Rectal smooth muscle tissue (tissue), 1 donor: ENCODE measurements at regions not wholly inside any gene's neighbourhood (a gene's known extent, or its start where the extent isn't known, plus 50 kb on each side); places are given as distances from the start of the nearest gene placed in this dataset.

Experiments
- H3K27ac ChIP-seq: one replicate; pipeline ENCODE4 v1.7.0; 2013; ENCODE audit warnings: low read depth, low read length, inconsistent platforms
- H3K27me3 ChIP-seq: one replicate; pipeline ENCODE4 v1.7.0; 2013; ENCODE audit warnings: low read length; ENCODE audit not compliant: control insufficient read depth, insufficient read depth
- H3K36me3 ChIP-seq: one replicate; pipeline ENCODE4 v1.7.0; 2013; ENCODE audit warnings: low read length; ENCODE audit not compliant: control insufficient read depth, insufficient read depth
- H3K4me1 ChIP-seq: one replicate; pipeline ENCODE4 v1.7.0; 2013; ENCODE audit warnings: low read length; ENCODE audit not compliant: control insufficient read depth, insufficient read depth
- H3K4me3 ChIP-seq: one replicate; pipeline ENCODE4 v1.7.0; 2013; ENCODE audit warnings: low read length
- H3K9ac ChIP-seq: one replicate; pipeline ENCODE4 v1.7.0; 2013; ENCODE audit warnings: low read length

- Histone ChIP-seq H3K9ac (no peak overlapping the region), H3K4me1 (peaks cover 43% of the 10 kb centered on the region), H3K36me3 (no peaks in the 10 kb centered on the region), H3K4me3 (no peak overlapping the region), H3K27ac (peak overlapping the region; percentile 21), H3K27me3 (no peaks in the 10 kb centered on the region)
Measured at GRCh38 chr15:39495871-39496840, 84.7 kb upstream of the THBS1 start.

- peak overlapping the region; percentile 80 for H3K27ac ChIP-seq
- H3K4me1 ChIP-seq, result peaks cover 35% of the 10 kb centered on the region
- no peak overlapping the region for H3K9ac ChIP-seq
- H3K27me3 ChIP-seq, result no peaks in the 10 kb centered on the region
- H3K4me3 ChIP-seq, result no peak overlapping the region
- no peaks in the 10 kb centered on the region for H3K36me3 ChIP-seq
Measured at GRCh38 chr15:39497016-39497758, 83.7 kb upstream of the THBS1 start.

- Histone ChIP-seq H3K27ac (peak overlapping the region; percentile 80), H3K36me3 (no peaks in the 10 kb centered on the region), H3K9ac (no peak overlapping the region), H3K4me3 (no peak overlapping the region), H3K27me3 (no peaks in the 10 kb centered on the region), H3K4me1 (peaks cover 29% of the 10 kb centered on the region)
Measured at GRCh38 chr15:39497759-39498565, 82.9 kb upstream of the THBS1 start.

GRCh38 chr15:39498629-39499028, 82.2 kb upstream of the THBS1 start:
- Histone ChIP-seq H3K36me3 (no peaks in the 10 kb centered on the region), H3K9ac (no peak overlapping the region), H3K4me3 (no peak overlapping the region), H3K27me3 (no peaks in the 10 kb centered on the region), H3K27ac (peak overlapping the region; percentile 80), H3K4me1 (peaks cover 29% of the 10 kb centered on the region)

GRCh38 chr15:39499042-39499441, 81.8 kb upstream of the THBS1 start:
- Histone ChIP-seq H3K4me1 (peaks cover 29% of the 10 kb centered on the region), H3K9ac (no peak overlapping the region), H3K36me3 (no peaks in the 10 kb centered on the region), H3K27me3 (no peaks in the 10 kb centered on the region), H3K27ac (peak overlapping the region; percentile 80), H3K4me3 (no peak overlapping the region)

- Histone ChIP-seq H3K36me3 (no peaks in the 10 kb centered on the region), H3K9ac (no peak overlapping the region), H3K27me3 (no peaks in the 10 kb centered on the region), H3K4me3 (peak overlapping the region; percentile 12), H3K4me1 (peaks cover 29% of the 10 kb centered on the region), H3K27ac (peak overlapping the region; percentile 80)
Measured at GRCh38 chr15:39499681-39500080, 81.2 kb upstream of the THBS1 start.

- Histone ChIP-seq H3K4me1 (peaks cover 27% of the 10 kb centered on the region), H3K27ac (no peak overlapping the region), H3K36me3 (no peaks in the 10 kb centered on the region), H3K4me3 (no peak overlapping the region), H3K9ac (no peak overlapping the region), H3K27me3 (no peaks in the 10 kb centered on the region)
Measured at GRCh38 chr15:39501366-39502081, 79.4 kb upstream of the THBS1 start.

- H3K27me3 ChIP-seq, result no peaks in the 10 kb centered on the region
- no peaks in the 10 kb centered on the region for H3K36me3 ChIP-seq
- no peak overlapping the region for H3K27ac ChIP-seq
Measured at GRCh38 chr15:39502082-39502447, 78.8 kb upstream of the THBS1 start.

GRCh38 chr15:39502611-39503195, 78.2 kb upstream of the THBS1 start:
- H3K4me1 ChIP-seq, result peaks cover 22% of the 10 kb centered on the region
- no peaks in the 10 kb centered on the region for H3K27me3 ChIP-seq
- no peak overlapping the region for H3K4me3 ChIP-seq
- H3K9ac ChIP-seq, result no peak overlapping the region
- H3K27ac ChIP-seq, result peak overlapping the region; percentile 55
- H3K36me3 ChIP-seq, result no peaks in the 10 kb centered on the region

More at GRCh38 chr15:39502082-39502447, 78.8 kb upstream of the THBS1 start:
- no peak overlapping the region for H3K9ac ChIP-seq
- H3K4me3 ChIP-seq, result no peak overlapping the region
- peaks cover 24% of the 10 kb centered on the region for H3K4me1 ChIP-seq

- H3K4me1 ChIP-seq, result peaks cover 14% of the 10 kb centered on the region
- H3K4me3 ChIP-seq, result no peak overlapping the region
- H3K36me3 ChIP-seq, result no peaks in the 10 kb centered on the region
- no peaks in the 10 kb centered on the region for H3K27me3 ChIP-seq
- H3K27ac ChIP-seq, result no peak overlapping the region
- no peak overlapping the region for H3K9ac ChIP-seq
Measured at GRCh38 chr15:39503526-39503925, 77.4 kb upstream of the THBS1 start.

GRCh38 chr15:39504808-39505207, 76.1 kb upstream of the THBS1 start:
- H3K27me3 ChIP-seq, result no peaks in the 10 kb centered on the region
- no peak overlapping the region for H3K27ac ChIP-seq
- no peaks in the 10 kb centered on the region for H3K36me3 ChIP-seq
- no peak overlapping the region for H3K9ac ChIP-seq
- peaks cover 5% of the 10 kb centered on the region for H3K4me1 ChIP-seq
- H3K4me3 ChIP-seq, result no peak overlapping the region
